Peyer's patch (tissue), 4 donors: ENCODE measurements at regions not wholly inside any gene's neighbourhood (a gene's known extent, or its start where the extent isn't known, plus 50 kb on each side); places are given as distances from the start of the nearest gene placed in this dataset.

Source experiments
- DNase-seq, 3 donors: peaks; one replicate each; pipeline ENCODE4 v3.0.0-alpha.2; 2017 to 2019
- H3K27ac ChIP-seq, 4 donors: fragments of 200-600 bp; sonication (generic); one replicate each; pipeline ENCODE4 v1.5.1; 2016 to 2019
- H3K27me3 ChIP-seq, 2 donors: fragments of 200-600 bp; sonication (generic); one replicate each; pipeline ENCODE4 v1.5.1; 2019
- H3K36me3 ChIP-seq, 3 donors: fragments of 200-600 bp; sonication (generic); one replicate each; pipeline ENCODE4 v1.5.1; 2016 to 2019
- H3K4me1 ChIP-seq, 4 donors: fragments of 200-600 bp; sonication (generic); one replicate each; pipeline ENCODE4 v1.5.1; 2016 to 2019
- H3K4me3 ChIP-seq, 4 donors: fragments of 200-600 bp; sonication (generic); 1 replicate in 3 of 4; 2 replicates in 1 of 4; pipeline ENCODE4 v1.5.1; 2016 to 2019; ENCODE audit warnings: mild to moderate bottlenecking in 1 of 4
- H3K9me3 ChIP-seq, 4 donors: fragments of 200-600 bp; sonication (generic); one replicate each; pipeline ENCODE4 v1.5.1; 2016 to 2019; ENCODE audit warnings: mild to moderate bottlenecking in 1 of 4
- POLR2A ChIP-seq, 2 donors: fragments of 450-650 bp; IDR thresholded peaks; one replicate each; pipeline ENCODE4 v1.5.1; 2017; ENCODE audit warnings: antibody characterized with exemption in 2 of 2, mild to moderate bottlenecking in 2 of 2, moderate library complexity in 2 of 2
- TF ChIP-seq, protein P1 (sequence below), 6 experiments: fragments of 450-650 bp in 4 of 6; fragments of 200-600 bp in 2 of 6; sonication (generic) in 1 of 6; IDR thresholded peaks; one replicate each; pipeline ENCODE4 v1.5.1; 2017 to 2019; ENCODE audit warnings: antibody characterized with exemption in 6 of 6, mild to moderate bottlenecking in 3 of 6, moderate library complexity in 1 of 6

DNA sequence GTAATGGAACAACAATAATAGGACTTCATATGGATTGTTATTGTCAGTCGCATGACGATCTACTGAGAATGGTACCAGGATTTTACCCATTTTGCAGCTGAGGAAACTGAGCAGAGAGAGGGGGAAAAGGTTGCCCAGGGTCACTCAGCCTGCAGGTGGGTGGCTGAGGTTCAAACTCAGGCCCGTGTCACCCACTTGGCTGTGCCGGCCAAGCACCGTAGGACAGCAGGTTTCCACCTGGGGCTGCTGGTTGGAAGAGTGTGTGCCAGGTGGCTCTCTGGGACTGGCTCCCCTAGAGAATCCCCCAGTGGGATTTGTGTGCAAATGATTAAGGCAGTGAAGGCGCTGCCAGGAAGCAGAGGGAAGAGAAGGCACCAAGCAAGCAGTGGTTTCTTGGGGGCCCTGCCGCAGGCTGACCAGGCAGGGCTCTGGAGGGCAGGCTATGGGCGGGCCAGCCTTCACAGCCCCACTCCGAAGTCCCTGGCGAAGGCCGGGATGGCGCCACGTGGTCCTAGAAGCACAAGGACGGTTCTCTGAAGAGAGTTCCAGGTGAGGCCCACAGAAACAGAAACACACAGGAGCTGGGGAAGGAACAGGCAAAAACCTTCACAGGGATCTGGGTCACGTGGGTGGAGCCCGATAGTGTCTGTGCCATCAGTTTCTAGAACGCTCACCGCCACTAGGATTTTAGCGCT is 163.5 kb downstream of the IRF8 start:
- DNase-seq: peak in 1 of 3 donors; percentile 39
- TF ChIP-seq, protein P1, sequence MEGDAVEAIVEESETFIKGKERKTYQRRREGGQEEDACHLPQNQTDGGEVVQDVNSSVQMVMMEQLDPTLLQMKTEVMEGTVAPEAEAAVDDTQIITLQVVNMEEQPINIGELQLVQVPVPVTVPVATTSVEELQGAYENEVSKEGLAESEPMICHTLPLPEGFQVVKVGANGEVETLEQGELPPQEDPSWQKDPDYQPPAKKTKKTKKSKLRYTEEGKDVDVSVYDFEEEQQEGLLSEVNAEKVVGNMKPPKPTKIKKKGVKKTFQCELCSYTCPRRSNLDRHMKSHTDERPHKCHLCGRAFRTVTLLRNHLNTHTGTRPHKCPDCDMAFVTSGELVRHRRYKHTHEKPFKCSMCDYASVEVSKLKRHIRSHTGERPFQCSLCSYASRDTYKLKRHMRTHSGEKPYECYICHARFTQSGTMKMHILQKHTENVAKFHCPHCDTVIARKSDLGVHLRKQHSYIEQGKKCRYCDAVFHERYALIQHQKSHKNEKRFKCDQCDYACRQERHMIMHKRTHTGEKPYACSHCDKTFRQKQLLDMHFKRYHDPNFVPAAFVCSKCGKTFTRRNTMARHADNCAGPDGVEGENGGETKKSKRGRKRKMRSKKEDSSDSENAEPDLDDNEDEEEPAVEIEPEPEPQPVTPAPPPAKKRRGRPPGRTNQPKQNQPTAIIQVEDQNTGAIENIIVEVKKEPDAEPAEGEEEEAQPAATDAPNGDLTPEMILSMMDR (IDR thresholded peaks at IDR 0.05): no peak
- no peak for TF ChIP-seq POLR2A (IDR thresholded peaks at IDR 0.05)

DNA sequence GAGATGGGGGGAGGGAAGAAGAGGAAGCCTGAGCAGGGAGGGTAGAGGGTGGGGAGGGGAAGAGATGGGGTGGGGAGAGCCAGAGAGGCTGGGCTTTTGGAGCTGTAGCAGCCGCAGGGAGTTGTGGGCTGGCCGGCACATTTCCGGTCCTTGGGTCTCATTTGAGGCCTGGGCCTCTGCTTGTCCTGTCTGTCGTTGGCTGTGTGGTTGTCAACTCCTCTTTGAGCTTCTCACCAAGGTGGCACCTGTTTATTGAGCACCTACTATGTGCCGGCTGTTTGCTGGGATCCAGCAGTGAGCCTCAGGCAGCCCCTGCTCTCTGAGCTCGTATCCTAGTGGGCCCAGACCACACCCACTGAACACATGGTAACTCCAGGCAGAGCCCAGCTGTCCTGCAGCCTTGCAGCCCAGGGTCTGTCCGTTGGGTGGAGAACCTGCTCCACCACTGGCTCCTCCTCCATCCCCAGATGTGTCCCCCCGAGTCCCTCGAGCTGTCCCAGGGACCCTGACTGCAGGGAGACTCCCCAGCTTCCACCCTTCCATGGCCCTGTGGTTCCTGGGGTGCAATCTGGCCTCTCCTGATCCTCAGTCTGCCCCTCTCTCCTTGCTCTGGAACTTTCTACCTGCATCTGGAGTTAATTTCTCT is 164.9 kb downstream of the IRF8 start:
- Histone ChIP-seq H3K4me1 (peaks cover 0 to 30% (median 0%) of the 10 kb centered on the region in 4 donors), H3K4me3 (no peak overlapping the region), H3K36me3 (no peaks in the 10 kb centered on the region), H3K27me3 (no peaks in the 10 kb centered on the region), H3K27ac (peak overlapping the region in 1 of 4 donors; percentile 17), H3K9me3 (no peaks in the 10 kb centered on the region)
- TF ChIP-seq, protein P1 (IDR thresholded peaks at IDR 0.05): no peak
- no peak for TF ChIP-seq POLR2A (IDR thresholded peaks at IDR 0.05)
- DNase-seq: peak in 1 of 3 donors; percentile 44

More for the DNA sequence above, 163.5 kb downstream of the IRF8 start:
- Histone ChIP-seq H3K27ac (peak overlapping the region in 2 of 4 donors; percentile 39), H3K27me3 (no peaks in the 10 kb centered on the region), H3K9me3 (no peaks in the 10 kb centered on the region), H3K36me3 (no peaks in the 10 kb centered on the region), H3K4me1 (peaks cover 0 to 30% (median 0%) of the 10 kb centered on the region in 4 donors), H3K4me3 (no peak overlapping the region)

DNA sequence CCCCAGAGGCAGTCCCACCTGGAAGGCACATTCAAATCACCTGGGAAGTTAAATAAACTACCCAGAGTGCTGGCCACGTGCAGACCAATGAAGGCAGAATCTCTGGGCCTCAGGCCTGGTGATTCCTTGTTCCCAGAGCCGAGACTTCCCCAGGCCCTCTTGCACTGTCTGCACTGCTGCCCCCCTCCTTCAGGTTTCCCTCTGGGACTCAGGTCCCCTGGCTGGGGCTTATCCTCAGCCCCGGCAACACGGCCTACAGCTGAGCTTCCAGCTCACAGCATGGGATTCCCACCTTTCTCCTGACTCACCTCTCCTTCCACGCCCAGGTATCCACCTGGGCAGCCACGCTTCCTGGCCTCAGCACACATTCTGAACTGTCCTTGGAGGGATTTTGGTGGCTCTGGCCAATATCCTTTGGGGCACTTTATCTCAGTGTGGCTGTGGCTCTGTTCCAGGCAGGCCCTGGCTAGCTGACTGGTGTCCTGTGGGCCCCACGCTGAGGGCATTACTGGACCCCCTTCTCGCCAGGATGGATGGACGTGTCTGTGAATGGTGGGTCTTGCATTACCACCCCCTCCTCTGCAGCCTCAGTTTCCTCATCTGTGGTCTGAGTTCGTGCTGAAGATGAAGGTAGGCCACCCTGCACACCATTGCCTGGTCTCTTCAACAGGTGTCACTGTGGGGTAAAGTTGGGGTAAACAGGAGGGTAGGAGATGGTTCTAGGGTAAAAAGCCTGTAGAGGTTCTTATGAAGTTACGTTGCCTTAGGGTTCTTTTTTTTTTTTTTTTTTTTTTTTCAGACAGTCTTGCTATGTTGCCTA is 165.7 kb downstream of the IRF8 start:
- no peak overlapping the region for H3K4me3 ChIP-seq
- peak in 1 of 3 donors; percentile 29 for DNase-seq

GRCh38 chr16:86065711-86066110 is 166.7 kb downstream of the IRF8 start:
- H3K4me3 ChIP-seq: no peak overlapping the region

More for the DNA sequence above, 165.7 kb downstream of the IRF8 start:
- no peak for TF ChIP-seq POLR2A (IDR thresholded peaks at IDR 0.05)
- TF ChIP-seq, protein P1 (IDR thresholded peaks at IDR 0.05): no peak
- Histone ChIP-seq H3K27ac (no peak overlapping the region), H3K27me3 (no peaks in the 10 kb centered on the region), H3K4me1 (peaks cover 0 to 25% (median 0%) of the 10 kb centered on the region in 4 donors), H3K36me3 (no peaks in the 10 kb centered on the region), H3K9me3 (no peaks in the 10 kb centered on the region)

GRCh38 chr16:86066811-86067210 is 167.8 kb downstream of the IRF8 start:
- Histone ChIP-seq H3K36me3 (no peaks in the 10 kb centered on the region), H3K9me3 (no peaks in the 10 kb centered on the region), H3K27ac (no peak overlapping the region), H3K4me3 (no peak overlapping the region), H3K4me1 (peaks cover 0 to 6% (median 0%) of the 10 kb centered on the region in 4 donors), H3K27me3 (no peaks in the 10 kb centered on the region)
- TF ChIP-seq, protein P1 (IDR thresholded peaks at IDR 0.05): no peak
- no peak for TF ChIP-seq POLR2A (IDR thresholded peaks at IDR 0.05)
- no peak for DNase-seq

More at GRCh38 chr16:86065711-86066110, 166.7 kb downstream of the IRF8 start:
- no peak for DNase-seq
- peak overlapping the region in 1 of 4 donors; percentile 3 for H3K27ac ChIP-seq
- no peaks in the 10 kb centered on the region for H3K9me3 ChIP-seq
- H3K4me1 ChIP-seq: peaks cover 0 to 14% (median 0%) of the 10 kb centered on the region in 4 donors
- H3K27me3 ChIP-seq: no peaks in the 10 kb centered on the region
- H3K36me3 ChIP-seq: no peaks in the 10 kb centered on the region
- TF ChIP-seq, protein P1 (IDR thresholded peaks at IDR 0.05): no peak
- TF ChIP-seq POLR2A (IDR thresholded peaks at IDR 0.05): no peak
